HepG2 (cell line): ENCODE measurements at regions not wholly inside any gene's neighbourhood (a gene's known extent, or its start where the extent isn't known, plus 50 kb on each side); places are given as distances from the start of the nearest gene placed in this dataset.

Source experiments
- ATAC-seq: fragments of 200-7000 bp; cut with Tn5 transposase; 3 replicates; pipeline ENCODE4 v1.9.1; 2020; ENCODE audit warnings: mild to moderate bottlenecking, moderate library complexity
- BruUV-seq: library from RNA; stranded (reverse); fragments of 400-500 nt; replicated peaks from 2 replicates; lab custom pipeline; 2021; lab: Mats Ljungman, UMichigan
- CTCF ChIA-PET: fragments of 300-600 bp; formaldehyde crosslinking; extraction: SDS; loops from one replicate; lab custom pipeline; 2021; ENCODE audit warnings: low total read pairs, inconsistent platforms, low intra/inter-chr PET ratio; lab: Yijun Ruan, JAX
- POLR2A ChIA-PET: fragments of 350-600 bp; sonication (Branson Sonifier 250); formaldehyde crosslinking; loops from one replicate; lab custom pipeline; 2020; ENCODE audit warnings: antibody characterized with exemption, inconsistent platforms; lab: Yijun Ruan, JAX
- DNase-seq: peaks from one replicate; pipeline ENCODE4 v3.0.0-alpha.2; 2015; ENCODE audit warnings: low spot score
- FAIRE-seq: peaks from 3 replicates; lab custom pipeline; 2011; peaks lifted over from hg19 to GRCh38; lab: Jason Lieb, UNC
- H2AFZ ChIP-seq: one replicate; pipeline ENCODE4 v1.6.1; 2011; ENCODE audit warnings: low read length, inconsistent platforms
- H3K27ac ChIP-seq: fragments of 300-600 bp; 3 replicates; pipeline ENCODE4 v1.8.0; 2011; ENCODE audit warnings: mixed run types, mild to moderate bottlenecking, mixed read lengths, low read length, inconsistent platforms; ENCODE audit not compliant: insufficient read depth; ENCODE audit errors: extremely low read length
- H3K27me3 ChIP-seq, 2 experiments: fragments of 200-600 bp in 1 of 2; 2 replicates in 1 of 2; 3 replicates in 1 of 2; pipeline versions ENCODE4 v1.6.0 to v1.8.0; 2011; ENCODE audit warnings: low read length in 2 of 2, mild to moderate bottlenecking in 2 of 2, moderate library complexity in 2 of 2, inconsistent platforms in 1 of 2; ENCODE audit not compliant: insufficient read depth in 2 of 2, control insufficient read depth in 1 of 2
- H3K36me3 ChIP-seq, 2 experiments: fragments of 200-600 bp in 1 of 2; replicated peaks in 1 of 2; 2 replicates in 1 of 2; 3 replicates in 1 of 2; pipeline versions ENCODE4 v1.5.1 to v1.8.0; 2011; ENCODE audit warnings: low read length in 2 of 2, inconsistent platforms in 1 of 2; ENCODE audit not compliant: insufficient read depth in 2 of 2, control insufficient read depth in 1 of 2
- H3K4me1 ChIP-seq: 2 replicates; pipeline ENCODE4 v1.5.1; 2012; ENCODE audit warnings: low read length, inconsistent platforms; ENCODE audit not compliant: insufficient read depth
- H3K4me2 ChIP-seq: 2 replicates; pipeline ENCODE4 v1.6.0; 2011; ENCODE audit warnings: low read depth, low read length, inconsistent platforms
- H3K4me3 ChIP-seq, 3 experiments: fragments of 200-600 bp in 1 of 3; sonication (generic), shearing (Covaris generic) in 1 of 3; replicated peaks in 1 of 3; 2 replicates each; pipeline ENCODE4 v1.5.1; 2011 to 2016; ENCODE audit warnings: low read length in 3 of 3, inconsistent platforms in 2 of 3, low read depth in 2 of 3, mild to moderate bottlenecking in 2 of 3, control low read depth in 1 of 3, mixed read lengths in 1 of 3; ENCODE audit not compliant: insufficient read depth in 1 of 3
- H3K79me2 ChIP-seq: one replicate; pipeline ENCODE4 v1.6.1; 2011; ENCODE audit warnings: low read length, inconsistent platforms; ENCODE audit not compliant: insufficient read depth
- H3K9ac ChIP-seq: 2 replicates; pipeline ENCODE4 v1.6.0; 2011; ENCODE audit warnings: mild to moderate bottlenecking, low read depth, low read length, inconsistent platforms; ENCODE audit not compliant: insufficient read depth
- H3K9me3 ChIP-seq: 2 replicates; pipeline ENCODE4 v1.5.1; 2012; ENCODE audit warnings: mild to moderate bottlenecking, low read length
- H4K20me1 ChIP-seq: 2 replicates; pipeline ENCODE4 v1.6.0; 2011; ENCODE audit warnings: inconsistent platforms, mild to moderate bottlenecking, low read length, moderate library complexity; ENCODE audit not compliant: insufficient read depth
- ATF1 ChIP-seq: IDR thresholded peaks from 2 replicates; pipeline ENCODE4 v1.6.1; 2016; ENCODE audit warnings: mild to moderate bottlenecking, control low read depth
- CBX1 ChIP-seq: IDR thresholded peaks from one replicate; pipeline ENCODE4 v1.6.1; 2016; ENCODE audit warnings: antibody characterized with exemption, low read depth
- CBX5 ChIP-seq: sonication (generic); formaldehyde crosslinking; IDR thresholded peaks from 2 replicates; pipeline ENCODE4 v1.4.0; 2020; ENCODE audit warnings: missing genetic modification reagents, borderline replicate concordance
- DNMT1 ChIP-seq: sonication (generic); formaldehyde crosslinking; IDR thresholded peaks from 2 replicates; pipeline ENCODE4 v1.5.1; 2020; ENCODE audit warnings: mild to moderate bottlenecking, missing genetic modification reagents
- EZH2 ChIP-seq: conservative IDR thresholded peaks from 2 replicates; pipeline ENCODE4 v1.6.1; 2012; ENCODE audit warnings: mild to moderate bottlenecking, low read depth, low read length, moderate library complexity
- KMT2B ChIP-seq: IDR thresholded peaks from 2 replicates; pipeline ENCODE4 v1.6.1; 2016; ENCODE audit warnings: missing genetic modification reagents, missing compliant biosample characterization
- NFATC3 ChIP-seq: sonication (generic); formaldehyde crosslinking; IDR thresholded peaks from 2 replicates; pipeline ENCODE4 v1.5.1; 2020; ENCODE audit warnings: mild to moderate bottlenecking, missing genetic modification reagents
- SUZ12 ChIP-seq: fragments of 150-350 bp; IDR thresholded peaks from 2 replicates; pipeline ENCODE4 v1.6.1; 2014; ENCODE audit warnings: low read depth, low read length
- TCF7L2 ChIP-seq: IDR thresholded peaks from 2 replicates; pipeline ENCODE4 v1.6.1; 2011; ENCODE audit warnings: mild to moderate bottlenecking, low read depth, low read length, moderate library complexity
- U2AF1 ChIP-seq: fragments of 200-400 bp; formaldehyde crosslinking; optimal IDR thresholded peaks from 2 replicates; pipeline ENCODE3; 2017; ENCODE audit warnings: mild to moderate bottlenecking, low read depth, low read length
- ZNF652 ChIP-seq: IDR thresholded peaks from 2 replicates; pipeline ENCODE4 v1.6.1; 2016; ENCODE audit warnings: low read depth, borderline replicate concordance
- ZNF816 ChIP-seq: sonication (generic); formaldehyde crosslinking; IDR thresholded peaks from 2 replicates; pipeline ENCODE4 v1.8.0; 2022; ENCODE audit warnings: missing genetic modification reagents, mild to moderate bottlenecking, borderline replicate concordance
- in situ Hi-C: cut with HindIII; loops from 2 replicates; pipeline ENCODE4 v1.10.0; 2017; ENCODE audit warnings: low pct_unique_long_range_greater_than_20kb; ENCODE audit not compliant: extremely low pct_ligation_motif_present
- intact Hi-C: fragments of 100-400 bp; cut with micrococcal nuclease; formaldehyde crosslinking; loops from one replicate; pipeline ENCODE4 v1.10.0; 2022; ENCODE audit not compliant: unreplicated experiment
- TF ChIP-seq, protein P1 (sequence below): sonication (generic); formaldehyde crosslinking; IDR thresholded peaks from 2 replicates; pipeline ENCODE4 v1.4.0; 2020; ENCODE audit warnings: missing genetic modification reagents
- TF ChIP-seq, protein P2 (sequence below), 2 experiments: IDR thresholded peaks; 2 replicates each; pipeline ENCODE4 v1.6.1; 2011 to 2012; ENCODE audit warnings: low read length in 2 of 2, borderline replicate concordance in 1 of 2, low read depth in 1 of 2, mild to moderate bottlenecking in 1 of 2, moderate library complexity in 1 of 2
- TF ChIP-seq, protein P3 (sequence below): sonication (generic); formaldehyde crosslinking; IDR thresholded peaks from 2 replicates; pipeline ENCODE4 v1.8.0; 2022; ENCODE audit warnings: missing genetic modification reagents, mild to moderate bottlenecking, borderline replicate concordance
- TF ChIP-seq, protein P4 (sequence below): sonication (generic); formaldehyde crosslinking; conservative IDR thresholded peaks from 2 replicates; pipeline ENCODE4 v1.4.0; 2020; ENCODE audit warnings: missing genetic modification reagents

DNA sequence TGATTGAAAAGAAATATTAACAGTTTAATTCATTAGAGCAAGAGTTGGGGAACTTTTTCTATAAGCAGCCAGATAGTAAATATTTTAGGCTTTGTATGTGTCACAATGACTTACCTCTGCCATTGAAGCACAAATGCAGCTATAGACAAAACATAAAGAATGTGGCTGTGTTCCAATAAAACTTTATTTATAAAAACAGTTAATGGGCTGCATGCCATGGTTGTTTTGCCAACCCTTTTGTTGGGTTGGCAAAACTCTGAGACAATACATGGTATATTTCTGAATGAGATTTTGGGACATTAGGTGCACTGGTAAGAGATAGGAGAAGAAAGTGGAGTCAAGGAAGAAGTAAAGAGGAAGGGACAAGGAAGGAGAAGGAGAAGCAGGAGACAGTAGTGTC is 61.8 kb upstream of the CERS6 start:
- Histone ChIP-seq H3K36me3 (no peaks in the 10 kb centered on the region), H3K9me3 (no peaks in the 10 kb centered on the region), H2AFZ (no peak overlapping the region), H4K20me1 (no peaks in the 10 kb centered on the region), H3K4me3 (no peak overlapping the region), H3K9ac (no peak overlapping the region), H3K27me3 (peaks cover 0 to 2% of the 10 kb centered on the region in 2 experiments; a peak in 1 of 5 replicates), H3K4me1 (no peaks in the 10 kb centered on the region), H3K4me2 (no peak overlapping the region), H3K79me2 (no peaks in the 10 kb centered on the region), H3K27ac (no peak overlapping the region)
- in situ Hi-C loops (no loop called here), intact Hi-C loops (no loop called here)
- ChIA-PET CTCF (no interaction called here), POLR2A (no interaction called here)
- ATAC-seq (no peak), FAIRE-seq (no peak), DNase-seq (no peak)
- no TSS peak for BruUV-seq
- no peak for TF ChIP-seq CBX5
- TF ChIP-seq, protein P1, sequence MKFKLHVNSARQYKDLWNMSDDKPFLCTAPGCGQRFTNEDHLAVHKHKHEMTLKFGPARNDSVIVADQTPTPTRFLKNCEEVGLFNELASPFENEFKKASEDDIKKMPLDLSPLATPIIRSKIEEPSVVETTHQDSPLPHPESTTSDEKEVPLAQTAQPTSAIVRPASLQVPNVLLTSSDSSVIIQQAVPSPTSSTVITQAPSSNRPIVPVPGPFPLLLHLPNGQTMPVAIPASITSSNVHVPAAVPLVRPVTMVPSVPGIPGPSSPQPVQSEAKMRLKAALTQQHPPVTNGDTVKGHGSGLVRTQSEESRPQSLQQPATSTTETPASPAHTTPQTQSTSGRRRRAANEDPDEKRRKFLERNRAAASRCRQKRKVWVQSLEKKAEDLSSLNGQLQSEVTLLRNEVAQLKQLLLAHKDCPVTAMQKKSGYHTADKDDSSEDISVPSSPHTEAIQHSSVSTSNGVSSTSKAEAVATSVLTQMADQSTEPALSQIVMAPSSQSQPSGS (CRISPR knock-in tag): no peak
- no peak for TF ChIP-seq NFATC3 (CRISPR knock-in tag)
- TF ChIP-seq U2AF1: no peak
- no peak for TF ChIP-seq ZNF816 (CRISPR knock-in tag)
- TF ChIP-seq DNMT1 (CRISPR knock-in tag): no peak
- TF ChIP-seq CBX1: no peak
- TF ChIP-seq SUZ12: no peak
- TF ChIP-seq ZNF652 (CRISPR knock-in tag): no peak
- TF ChIP-seq, protein P2, sequence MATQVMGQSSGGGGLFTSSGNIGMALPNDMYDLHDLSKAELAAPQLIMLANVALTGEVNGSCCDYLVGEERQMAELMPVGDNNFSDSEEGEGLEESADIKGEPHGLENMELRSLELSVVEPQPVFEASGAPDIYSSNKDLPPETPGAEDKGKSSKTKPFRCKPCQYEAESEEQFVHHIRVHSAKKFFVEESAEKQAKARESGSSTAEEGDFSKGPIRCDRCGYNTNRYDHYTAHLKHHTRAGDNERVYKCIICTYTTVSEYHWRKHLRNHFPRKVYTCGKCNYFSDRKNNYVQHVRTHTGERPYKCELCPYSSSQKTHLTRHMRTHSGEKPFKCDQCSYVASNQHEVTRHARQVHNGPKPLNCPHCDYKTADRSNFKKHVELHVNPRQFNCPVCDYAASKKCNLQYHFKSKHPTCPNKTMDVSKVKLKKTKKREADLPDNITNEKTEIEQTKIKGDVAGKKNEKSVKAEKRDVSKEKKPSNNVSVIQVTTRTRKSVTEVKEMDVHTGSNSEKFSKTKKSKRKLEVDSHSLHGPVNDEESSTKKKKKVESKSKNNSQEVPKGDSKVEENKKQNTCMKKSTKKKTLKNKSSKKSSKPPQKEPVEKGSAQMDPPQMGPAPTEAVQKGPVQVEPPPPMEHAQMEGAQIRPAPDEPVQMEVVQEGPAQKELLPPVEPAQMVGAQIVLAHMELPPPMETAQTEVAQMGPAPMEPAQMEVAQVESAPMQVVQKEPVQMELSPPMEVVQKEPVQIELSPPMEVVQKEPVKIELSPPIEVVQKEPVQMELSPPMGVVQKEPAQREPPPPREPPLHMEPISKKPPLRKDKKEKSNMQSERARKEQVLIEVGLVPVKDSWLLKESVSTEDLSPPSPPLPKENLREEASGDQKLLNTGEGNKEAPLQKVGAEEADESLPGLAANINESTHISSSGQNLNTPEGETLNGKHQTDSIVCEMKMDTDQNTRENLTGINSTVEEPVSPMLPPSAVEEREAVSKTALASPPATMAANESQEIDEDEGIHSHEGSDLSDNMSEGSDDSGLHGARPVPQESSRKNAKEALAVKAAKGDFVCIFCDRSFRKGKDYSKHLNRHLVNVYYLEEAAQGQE (IDR thresholded peaks at IDR 0.05; ENCODE audit: borderline replicate concordance in 1 of 2, low read depth in 1 of 2, low read length in 2 of 2): no peak
- TF ChIP-seq EZH2: no peak
- no peak for TF ChIP-seq KMT2B (CRISPR knock-in tag)
- TF ChIP-seq, protein P3, sequence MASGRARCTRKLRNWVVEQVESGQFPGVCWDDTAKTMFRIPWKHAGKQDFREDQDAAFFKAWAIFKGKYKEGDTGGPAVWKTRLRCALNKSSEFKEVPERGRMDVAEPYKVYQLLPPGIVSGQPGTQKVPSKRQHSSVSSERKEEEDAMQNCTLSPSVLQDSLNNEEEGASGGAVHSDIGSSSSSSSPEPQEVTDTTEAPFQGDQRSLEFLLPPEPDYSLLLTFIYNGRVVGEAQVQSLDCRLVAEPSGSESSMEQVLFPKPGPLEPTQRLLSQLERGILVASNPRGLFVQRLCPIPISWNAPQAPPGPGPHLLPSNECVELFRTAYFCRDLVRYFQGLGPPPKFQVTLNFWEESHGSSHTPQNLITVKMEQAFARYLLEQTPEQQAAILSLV (CRISPR knock-in tag): no peak
- TF ChIP-seq ATF1 (CRISPR knock-in tag): no peak
- TF ChIP-seq, protein P4, sequence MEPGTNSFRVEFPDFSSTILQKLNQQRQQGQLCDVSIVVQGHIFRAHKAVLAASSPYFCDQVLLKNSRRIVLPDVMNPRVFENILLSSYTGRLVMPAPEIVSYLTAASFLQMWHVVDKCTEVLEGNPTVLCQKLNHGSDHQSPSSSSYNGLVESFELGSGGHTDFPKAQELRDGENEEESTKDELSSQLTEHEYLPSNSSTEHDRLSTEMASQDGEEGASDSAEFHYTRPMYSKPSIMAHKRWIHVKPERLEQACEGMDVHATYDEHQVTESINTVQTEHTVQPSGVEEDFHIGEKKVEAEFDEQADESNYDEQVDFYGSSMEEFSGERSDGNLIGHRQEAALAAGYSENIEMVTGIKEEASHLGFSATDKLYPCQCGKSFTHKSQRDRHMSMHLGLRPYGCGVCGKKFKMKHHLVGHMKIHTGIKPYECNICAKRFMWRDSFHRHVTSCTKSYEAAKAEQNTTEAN (CRISPR knock-in tag): no peak
- no peak for TF ChIP-seq TCF7L2
